GM19455 (cell line): ENCODE measurements at regions not wholly inside any gene's neighbourhood (a gene's known extent, or its start where the extent isn't known, plus 50 kb on each side); places are given as distances from the start of the nearest gene placed in this dataset.

Experiments
- ATAC-seq: cut with Tn5 transposase; IDR thresholded peaks from one replicate; pipeline ENCODE4 v1.9.1; 2021; ENCODE audit not compliant: unreplicated experiment

- no peak for ATAC-seq
Observed at GRCh38 chr6:14792118-14792955, 453.5 kb upstream of the JARID2 start.

GRCh38 chr6:14795451-14795850 is 450.4 kb upstream of the JARID2 start:
- no peak for ATAC-seq

GRCh38 chr6:14796974-14797762 is 448.7 kb upstream of the JARID2 start:
- ATAC-seq, result no peak

- ATAC-seq, result no peak
Observed at GRCh38 chr6:14797875-14798593, 447.8 kb upstream of the JARID2 start.

- no peak for ATAC-seq
Observed at GRCh38 chr6:14798594-14798982, 447.3 kb upstream of the JARID2 start.

GRCh38 chr6:14798996-14799588 is 446.8 kb upstream of the JARID2 start:
- no peak for ATAC-seq

GRCh38 chr6:14799928-14800327 is 445.9 kb upstream of the JARID2 start:
- ATAC-seq, result peak; percentile 61

GRCh38 chr6:14802514-14803160 is 443.2 kb upstream of the JARID2 start:
- no peak for ATAC-seq

GRCh38 chr6:14804001-14804784 is 441.7 kb upstream of the JARID2 start:
- ATAC-seq, result no peak

- no peak for ATAC-seq
Observed at GRCh38 chr6:14804785-14805210, 441.1 kb upstream of the JARID2 start.

GRCh38 chr6:14806101-14806500 is 439.8 kb upstream of the JARID2 start:
- ATAC-seq, result no peak

- ATAC-seq, result no peak
Observed at GRCh38 chr6:14807130-14807529, 438.7 kb upstream of the JARID2 start.

GRCh38 chr6:14807971-14808370 is 437.9 kb upstream of the JARID2 start:
- no peak for ATAC-seq

GRCh38 chr6:14810021-14810420 is 435.8 kb upstream of the JARID2 start:
- no peak for ATAC-seq

GRCh38 chr6:14811775-14812428 is 434.0 kb upstream of the JARID2 start:
- no peak for ATAC-seq

- no peak for ATAC-seq
Observed at GRCh38 chr6:14814016-14814415, 431.9 kb upstream of the JARID2 start.

GRCh38 chr6:14816116-14816859 is 429.6 kb upstream of the JARID2 start:
- ATAC-seq, result no peak

GRCh38 chr6:14817074-14817473 is 428.8 kb upstream of the JARID2 start:
- no peak for ATAC-seq
